Keratinocyte (primary cell): ENCODE measurements at regions not wholly inside any gene's neighbourhood (a gene's known extent, or its start where the extent isn't known, plus 50 kb on each side); places are given as distances from the start of the nearest gene placed in this dataset.

ENCODE experiments used
- DNase-seq: peaks from one replicate; pipeline ENCODE4 v3.0.0-alpha.2; 2011; ENCODE audit warnings: low read depth, missing footprints, low spot score
- FAIRE-seq: peaks from 2 replicates; lab custom pipeline; 2011; peaks lifted over from hg19 to GRCh38; lab: Jason Lieb, UNC
- H2AFZ ChIP-seq: 2 replicates; pipeline ENCODE4 v1.6.0; 2012; ENCODE audit warnings: low read length, control low read depth, inconsistent platforms; ENCODE audit not compliant: control insufficient read depth
- H3K27ac ChIP-seq: 2 replicates; pipeline ENCODE4 v1.5.1; 2011; ENCODE audit warnings: low read length; ENCODE audit not compliant: control insufficient read depth, insufficient read depth
- H3K27me3 ChIP-seq: 3 replicates; pipeline ENCODE4 v1.6.0; 2011; ENCODE audit warnings: low read length; ENCODE audit not compliant: control insufficient read depth, insufficient read depth; ENCODE audit errors: extremely low read depth
- H3K36me3 ChIP-seq, 2 experiments: 2 replicates in 1 of 2; 3 replicates in 1 of 2; pipeline ENCODE4 v1.5.1; 2011; ENCODE audit warnings: low read length in 2 of 2, mild to moderate bottlenecking in 1 of 2; ENCODE audit not compliant: control insufficient read depth in 2 of 2, insufficient read depth in 2 of 2; ENCODE audit errors: extremely low read depth in 1 of 2
- H3K4me1 ChIP-seq: 3 replicates; pipeline ENCODE4 v1.5.1; 2011; ENCODE audit warnings: low read length; ENCODE audit not compliant: control insufficient read depth, insufficient read depth; ENCODE audit errors: extremely low read depth
- H3K4me2 ChIP-seq: 3 replicates; pipeline ENCODE4 v1.6.0; 2011; ENCODE audit warnings: low read depth, low read length; ENCODE audit not compliant: control insufficient read depth, insufficient read depth; ENCODE audit errors: extremely low read depth
- H3K4me3 ChIP-seq, 3 experiments: fragments of 200-600 bp in 1 of 3; sonication (generic) in 1 of 3; 2 replicates in 2 of 3; 3 replicates in 1 of 3; pipeline ENCODE4 v1.5.1; 2011 to 2016; ENCODE audit warnings: low read length in 3 of 3, mild to moderate bottlenecking in 3 of 3, control low read depth in 2 of 3, inconsistent platforms in 1 of 3, low read depth in 1 of 3, mixed read lengths in 1 of 3, mixed run types in 1 of 3, moderate library complexity in 1 of 3; ENCODE audit not compliant: control insufficient read depth in 2 of 3, insufficient read depth in 2 of 3; ENCODE audit errors: extremely low read depth in 1 of 3
- H3K79me2 ChIP-seq: 2 replicates; pipeline ENCODE4 v1.6.0; 2012; ENCODE audit warnings: low read length; ENCODE audit not compliant: control insufficient read depth, insufficient read depth
- H3K9ac ChIP-seq: 3 replicates; pipeline ENCODE4 v1.6.0; 2011; ENCODE audit warnings: low read length; ENCODE audit not compliant: control insufficient read depth, insufficient read depth; ENCODE audit errors: extremely low read depth
- H3K9me1 ChIP-seq: 3 replicates; pipeline ENCODE4 v1.6.0; 2011; ENCODE audit warnings: low read length; ENCODE audit not compliant: control insufficient read depth, insufficient read depth; ENCODE audit errors: extremely low read depth
- H3K9me3 ChIP-seq: 2 replicates; pipeline ENCODE4 v1.5.1; 2012; ENCODE audit warnings: low read depth, low read length; ENCODE audit not compliant: control insufficient read depth
- H4K20me1 ChIP-seq: 3 replicates; pipeline ENCODE4 v1.6.0; 2011; ENCODE audit warnings: low read length; ENCODE audit not compliant: control insufficient read depth, insufficient read depth; ENCODE audit errors: extremely low read depth
- CTCF ChIP-seq, 3 experiments: IDR thresholded peaks in 1 of 3; conservative IDR thresholded peaks in 1 of 3; optimal IDR thresholded peaks in 1 of 3; 2 replicates in 2 of 3; 3 replicates in 1 of 3; pipeline versions ENCODE3 to v1.5.1; 2011; ENCODE audit warnings: low read length in 3 of 3, mild to moderate bottlenecking in 3 of 3, moderate library complexity in 2 of 3, control low read depth in 1 of 3, inconsistent platforms in 1 of 3; ENCODE audit not compliant: insufficient read depth in 2 of 3; ENCODE audit errors: extremely low read depth in 1 of 3
- EZH2 ChIP-seq: IDR thresholded peaks from one replicate; pipeline ENCODE4 v1.6.1; 2012; ENCODE audit warnings: inconsistent platforms, mild to moderate bottlenecking, low read length, moderate library complexity
- dilution Hi-C: fragments of 300-500 bp; cut with MboI; formaldehyde crosslinking; loops from one replicate; pipeline ENCODE4 v1.7.0; 2020; ENCODE audit warnings: low sequenced_read_pairs; ENCODE audit not compliant: extremely low pct_ligation_motif_present

GRCh38 chr12:91406920-91407341 is 224.3 kb upstream of the DCN start:
- TF ChIP-seq CTCF (optimal IDR thresholded peaks at IDR 0.05 in 1 of 3, IDR thresholded peaks at IDR 0.05 in 1 of 3, conservative IDR thresholded peaks at IDR 0.05 in 1 of 3; ENCODE audit: extremely low read depth in 1 of 3, insufficient read depth in 2 of 3, low read length in 3 of 3) (peak in 2 of 3 experiments; percentile 2 to 23), EZH2 (no peak)
- FAIRE-seq = peak; percentile 90
- Histone ChIP-seq H3K4me3 (no peak overlapping the region), H3K9ac (peak overlapping the region; percentile 30), H3K9me1 (no peaks in the 10 kb centered on the region), H3K4me1 (peaks cover 16% of the 10 kb centered on the region), H3K36me3 (no peaks in the 10 kb centered on the region), H3K79me2 (no peaks in the 10 kb centered on the region), H3K9me3 (no peaks in the 10 kb centered on the region), H4K20me1 (no peaks in the 10 kb centered on the region), H3K27ac (peak overlapping the region; percentile 74), H2AFZ (peak overlapping the region; percentile 63), H3K27me3 (no peaks in the 10 kb centered on the region), H3K4me2 (peak overlapping the region; percentile 51)
- peak; percentile 89 for DNase-seq
- dilution Hi-C loops = no loop called here

- Histone ChIP-seq H3K36me3 (no peaks in the 10 kb centered on the region), H3K9ac (no peak overlapping the region), H3K27ac (no peak overlapping the region), H3K27me3 (no peaks in the 10 kb centered on the region), H3K79me2 (no peaks in the 10 kb centered on the region), H2AFZ (no peak overlapping the region), H3K4me3 (no peak overlapping the region), H4K20me1 (no peaks in the 10 kb centered on the region), H3K4me2 (no peak overlapping the region), H3K9me3 (no peaks in the 10 kb centered on the region), H3K4me1 (peaks cover 16% of the 10 kb centered on the region), H3K9me1 (no peaks in the 10 kb centered on the region)
- FAIRE-seq = no peak
- dilution Hi-C loops = no loop called here
- TF ChIP-seq CTCF (optimal IDR thresholded peaks at IDR 0.05 in 1 of 3, IDR thresholded peaks at IDR 0.05 in 1 of 3, conservative IDR thresholded peaks at IDR 0.05 in 1 of 3; ENCODE audit: extremely low read depth in 1 of 3, insufficient read depth in 2 of 3, low read length in 3 of 3) = no peak
- no peak for TF ChIP-seq EZH2
- DNase-seq = no peak
Observed at GRCh38 chr12:91404441-91404840, 221.8 kb upstream of the DCN start.
